HepG2 (cell line): ENCODE measurements at regions not wholly inside any gene's neighbourhood (a gene's known extent, or its start where the extent isn't known, plus 50 kb on each side); places are given as distances from the start of the nearest gene placed in this dataset.

Source experiments
- ATAC-seq: fragments of 200-7000 bp; cut with Tn5 transposase; 3 replicates; pipeline ENCODE4 v1.9.1; 2020; ENCODE audit warnings: mild to moderate bottlenecking, moderate library complexity
- BruUV-seq: library from RNA; stranded (reverse); fragments of 400-500 nt; replicated peaks from 2 replicates; lab custom pipeline; 2021; lab: Mats Ljungman, UMichigan
- CTCF ChIA-PET: fragments of 300-600 bp; formaldehyde crosslinking; extraction: SDS; loops from one replicate; lab custom pipeline; 2021; ENCODE audit warnings: low total read pairs, inconsistent platforms, low intra/inter-chr PET ratio; lab: Yijun Ruan, JAX
- POLR2A ChIA-PET: fragments of 350-600 bp; sonication (Branson Sonifier 250); formaldehyde crosslinking; loops from one replicate; lab custom pipeline; 2020; ENCODE audit warnings: antibody characterized with exemption, inconsistent platforms; lab: Yijun Ruan, JAX
- DNase-seq: peaks from one replicate; pipeline ENCODE4 v3.0.0-alpha.2; 2015; ENCODE audit warnings: low spot score
- FAIRE-seq: peaks from 3 replicates; lab custom pipeline; 2011; peaks lifted over from hg19 to GRCh38; lab: Jason Lieb, UNC
- H2AFZ ChIP-seq: one replicate; pipeline ENCODE4 v1.6.1; 2011; ENCODE audit warnings: low read length, inconsistent platforms
- H3K27ac ChIP-seq: fragments of 300-600 bp; 3 replicates; pipeline ENCODE4 v1.8.0; 2011; ENCODE audit warnings: mixed run types, mild to moderate bottlenecking, mixed read lengths, low read length, inconsistent platforms; ENCODE audit not compliant: insufficient read depth; ENCODE audit errors: extremely low read length
- H3K27me3 ChIP-seq, 2 experiments: fragments of 200-600 bp in 1 of 2; 2 replicates in 1 of 2; 3 replicates in 1 of 2; pipeline versions ENCODE4 v1.6.0 to v1.8.0; 2011; ENCODE audit warnings: low read length in 2 of 2, mild to moderate bottlenecking in 2 of 2, moderate library complexity in 2 of 2, inconsistent platforms in 1 of 2; ENCODE audit not compliant: insufficient read depth in 2 of 2, control insufficient read depth in 1 of 2
- H3K36me3 ChIP-seq, 2 experiments: fragments of 200-600 bp in 1 of 2; replicated peaks in 1 of 2; 2 replicates in 1 of 2; 3 replicates in 1 of 2; pipeline versions ENCODE4 v1.5.1 to v1.8.0; 2011; ENCODE audit warnings: low read length in 2 of 2, inconsistent platforms in 1 of 2; ENCODE audit not compliant: insufficient read depth in 2 of 2, control insufficient read depth in 1 of 2
- H3K4me1 ChIP-seq: 2 replicates; pipeline ENCODE4 v1.5.1; 2012; ENCODE audit warnings: low read length, inconsistent platforms; ENCODE audit not compliant: insufficient read depth
- H3K4me2 ChIP-seq: 2 replicates; pipeline ENCODE4 v1.6.0; 2011; ENCODE audit warnings: low read depth, low read length, inconsistent platforms
- H3K4me3 ChIP-seq, 3 experiments: fragments of 200-600 bp in 1 of 3; sonication (generic), shearing (Covaris generic) in 1 of 3; replicated peaks in 1 of 3; 2 replicates each; pipeline ENCODE4 v1.5.1; 2011 to 2016; ENCODE audit warnings: low read length in 3 of 3, inconsistent platforms in 2 of 3, low read depth in 2 of 3, mild to moderate bottlenecking in 2 of 3, control low read depth in 1 of 3, mixed read lengths in 1 of 3; ENCODE audit not compliant: insufficient read depth in 1 of 3
- H3K79me2 ChIP-seq: one replicate; pipeline ENCODE4 v1.6.1; 2011; ENCODE audit warnings: low read length, inconsistent platforms; ENCODE audit not compliant: insufficient read depth
- H3K9ac ChIP-seq: 2 replicates; pipeline ENCODE4 v1.6.0; 2011; ENCODE audit warnings: mild to moderate bottlenecking, low read depth, low read length, inconsistent platforms; ENCODE audit not compliant: insufficient read depth
- H3K9me3 ChIP-seq: 2 replicates; pipeline ENCODE4 v1.5.1; 2012; ENCODE audit warnings: mild to moderate bottlenecking, low read length
- H4K20me1 ChIP-seq: 2 replicates; pipeline ENCODE4 v1.6.0; 2011; ENCODE audit warnings: inconsistent platforms, mild to moderate bottlenecking, low read length, moderate library complexity; ENCODE audit not compliant: insufficient read depth
- GTF3A ChIP-seq: sonication (generic); formaldehyde crosslinking; conservative IDR thresholded peaks from 2 replicates; pipeline ENCODE4 v1.4.0; 2020; ENCODE audit warnings: mild to moderate bottlenecking, missing genetic modification reagents
- MYC ChIP-seq: sonication (generic); formaldehyde crosslinking; IDR thresholded peaks from 2 replicates; pipeline ENCODE4 v1.9.0; 2021; ENCODE audit warnings: missing genetic modification reagents, borderline replicate concordance
- NKX3-1 ChIP-seq: sonication (generic); formaldehyde crosslinking; IDR thresholded peaks from 2 replicates; pipeline ENCODE4 v1.5.0; 2020; ENCODE audit warnings: missing genetic modification reagents
- RERE ChIP-seq: IDR thresholded peaks from 2 replicates; pipeline ENCODE4 v1.6.1; 2016; ENCODE audit warnings: low read depth, missing genetic modification reagents, missing compliant biosample characterization
- RXRA ChIP-seq: sonication (generic); formaldehyde crosslinking; IDR thresholded peaks from 2 replicates; pipeline ENCODE4 v1.5.1; 2020; ENCODE audit warnings: missing genetic modification reagents
- TSC22D2 ChIP-seq: sonication (generic); formaldehyde crosslinking; IDR thresholded peaks from 2 replicates; pipeline ENCODE4 v1.5.1; 2020; ENCODE audit warnings: missing genetic modification reagents, mild to moderate bottlenecking, borderline replicate concordance
- ZBTB8A ChIP-seq: sonication (generic); formaldehyde crosslinking; IDR thresholded peaks from 2 replicates; pipeline ENCODE4 v1.4.0; 2020; ENCODE audit warnings: mild to moderate bottlenecking, low read depth, missing genetic modification reagents, borderline replicate concordance
- WGBS: methylation state at CpG from one replicate; pipeline ENCODE4 v1.1.6; 2017; ENCODE audit warnings: low lambda C conversion rate; 5-methylcytosine and 5-hydroxymethylcytosine counted together
- in situ Hi-C: cut with HindIII; loops from 2 replicates; pipeline ENCODE4 v1.10.0; 2017; ENCODE audit warnings: low pct_unique_long_range_greater_than_20kb; ENCODE audit not compliant: extremely low pct_ligation_motif_present
- intact Hi-C: fragments of 100-400 bp; cut with micrococcal nuclease; formaldehyde crosslinking; loops from one replicate; pipeline ENCODE4 v1.10.0; 2022; ENCODE audit not compliant: unreplicated experiment
- TF ChIP-seq, protein P1 (sequence below): sonication (generic); formaldehyde crosslinking; IDR thresholded peaks from 2 replicates; pipeline ENCODE4 v1.5.0; 2020; ENCODE audit warnings: missing genetic modification reagents, mild to moderate bottlenecking, borderline replicate concordance
- TF ChIP-seq, protein P2 (sequence below): sonication (generic); formaldehyde crosslinking; conservative IDR thresholded peaks from 2 replicates; pipeline ENCODE4 v1.4.0; 2020; ENCODE audit warnings: missing genetic modification reagents
- TF ChIP-seq, protein P3 (sequence below): sonication (generic); formaldehyde crosslinking; conservative IDR thresholded peaks from 2 replicates; pipeline ENCODE4 v1.4.0; 2020; ENCODE audit warnings: mild to moderate bottlenecking, missing genetic modification reagents, moderate library complexity

DNA sequence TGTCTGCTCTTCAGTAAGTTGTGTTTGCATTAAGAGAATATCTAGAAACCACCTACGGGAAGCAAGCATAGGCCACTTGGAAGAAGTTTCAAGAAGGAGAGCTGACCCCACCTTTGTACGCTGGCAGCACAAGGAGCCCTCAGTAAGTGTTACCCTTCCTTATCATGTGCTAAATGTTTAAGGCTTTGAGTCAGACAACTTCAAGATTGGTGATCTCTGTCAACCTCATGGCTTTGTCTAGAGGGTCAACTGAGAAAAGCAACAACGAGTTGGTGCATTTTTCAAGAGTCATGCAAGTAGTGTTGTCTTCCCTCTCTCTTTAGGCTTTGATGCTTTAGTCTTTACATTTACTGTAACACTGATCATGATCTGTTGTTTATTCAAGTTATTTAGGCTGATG, 53.2 kb upstream of the SPTLC3 start:
- Histone ChIP-seq H3K9ac (no peak overlapping the region), H2AFZ (no peak overlapping the region), H3K79me2 (no peaks in the 10 kb centered on the region), H3K27ac (no peak overlapping the region), H3K9me3 (no peaks in the 10 kb centered on the region), H4K20me1 (no peaks in the 10 kb centered on the region), H3K4me2 (no peak overlapping the region), H3K27me3 (no peaks in the 10 kb centered on the region), H3K4me3 (no peak overlapping the region), H3K36me3 (no peaks in the 10 kb centered on the region), H3K4me1 (no peaks in the 10 kb centered on the region)
- ATAC-seq, result no peak
- POLR2A ChIA-PET, result no interaction called here
- CTCF ChIA-PET, result no interaction called here
- intact Hi-C loops, result no loop called here
- DNase-seq, result no peak
- in situ Hi-C loops, result loop anchor here (25.0 kb wide), 1 partner anchor 332 kb away; no protein-coding TSS in a partner anchor
- WGBS, result 49% methylated on average over 3 of the region's 3 CpGs
- BruUV-seq, result no TSS peak
- TF ChIP-seq, protein P1, sequence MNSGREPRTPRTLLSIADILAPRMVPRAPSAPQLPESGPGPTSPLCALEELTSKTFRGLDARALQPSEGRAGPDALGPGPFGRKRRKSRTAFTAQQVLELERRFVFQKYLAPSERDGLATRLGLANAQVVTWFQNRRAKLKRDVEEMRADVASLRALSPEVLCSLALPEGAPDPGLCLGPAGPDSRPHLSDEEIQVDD (CRISPR knock-in tag), result no peak
- TF ChIP-seq, protein P2, sequence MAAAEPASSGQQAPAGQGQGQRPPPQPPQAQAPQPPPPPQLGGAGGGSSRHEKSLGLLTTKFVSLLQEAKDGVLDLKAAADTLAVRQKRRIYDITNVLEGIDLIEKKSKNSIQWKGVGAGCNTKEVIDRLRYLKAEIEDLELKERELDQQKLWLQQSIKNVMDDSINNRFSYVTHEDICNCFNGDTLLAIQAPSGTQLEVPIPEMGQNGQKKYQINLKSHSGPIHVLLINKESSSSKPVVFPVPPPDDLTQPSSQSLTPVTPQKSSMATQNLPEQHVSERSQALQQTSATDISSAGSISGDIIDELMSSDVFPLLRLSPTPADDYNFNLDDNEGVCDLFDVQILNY (CRISPR knock-in tag), result no peak
- TF ChIP-seq NKX3-1 (CRISPR knock-in tag) (no peak), ZBTB8A (CRISPR knock-in tag) (no peak), TSC22D2 (CRISPR knock-in tag) (no peak), RERE (CRISPR knock-in tag) (no peak), GTF3A (CRISPR knock-in tag) (no peak), MYC (CRISPR knock-in tag) (no peak), RXRA (no peak)
- TF ChIP-seq, protein P3, sequence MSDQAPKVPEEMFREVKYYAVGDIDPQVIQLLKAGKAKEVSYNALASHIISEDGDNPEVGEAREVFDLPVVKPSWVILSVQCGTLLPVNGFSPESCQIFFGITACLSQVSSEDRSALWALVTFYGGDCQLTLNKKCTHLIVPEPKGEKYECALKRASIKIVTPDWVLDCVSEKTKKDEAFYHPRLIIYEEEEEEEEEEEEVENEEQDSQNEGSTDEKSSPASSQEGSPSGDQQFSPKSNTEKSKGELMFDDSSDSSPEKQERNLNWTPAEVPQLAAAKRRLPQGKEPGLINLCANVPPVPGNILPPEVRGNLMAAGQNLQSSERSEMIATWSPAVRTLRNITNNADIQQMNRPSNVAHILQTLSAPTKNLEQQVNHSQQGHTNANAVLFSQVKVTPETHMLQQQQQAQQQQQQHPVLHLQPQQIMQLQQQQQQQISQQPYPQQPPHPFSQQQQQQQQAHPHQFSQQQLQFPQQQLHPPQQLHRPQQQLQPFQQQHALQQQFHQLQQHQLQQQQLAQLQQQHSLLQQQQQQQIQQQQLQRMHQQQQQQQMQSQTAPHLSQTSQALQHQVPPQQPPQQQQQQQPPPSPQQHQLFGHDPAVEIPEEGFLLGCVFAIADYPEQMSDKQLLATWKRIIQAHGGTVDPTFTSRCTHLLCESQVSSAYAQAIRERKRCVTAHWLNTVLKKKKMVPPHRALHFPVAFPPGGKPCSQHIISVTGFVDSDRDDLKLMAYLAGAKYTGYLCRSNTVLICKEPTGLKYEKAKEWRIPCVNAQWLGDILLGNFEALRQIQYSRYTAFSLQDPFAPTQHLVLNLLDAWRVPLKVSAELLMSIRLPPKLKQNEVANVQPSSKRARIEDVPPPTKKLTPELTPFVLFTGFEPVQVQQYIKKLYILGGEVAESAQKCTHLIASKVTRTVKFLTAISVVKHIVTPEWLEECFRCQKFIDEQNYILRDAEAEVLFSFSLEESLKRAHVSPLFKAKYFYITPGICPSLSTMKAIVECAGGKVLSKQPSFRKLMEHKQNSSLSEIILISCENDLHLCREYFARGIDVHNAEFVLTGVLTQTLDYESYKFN (CRISPR knock-in tag), result no peak
- FAIRE-seq, result no peak
